Esophagus (tissue), 2 donors: ENCODE measurements at regions not wholly inside any gene's neighbourhood (a gene's known extent, or its start where the extent isn't known, plus 50 kb on each side); places are given as distances from the start of the nearest gene placed in this dataset.

Experiments used
- H3K27ac ChIP-seq, 2 donors: one replicate each; pipeline ENCODE4 v1.5.1; 2013; ENCODE audit warnings: low read depth in 2 of 2, mild to moderate bottlenecking in 2 of 2, inconsistent platforms in 1 of 2, low read length in 1 of 2, moderate library complexity in 1 of 2
- H3K27me3 ChIP-seq, 2 donors: one replicate each; pipeline ENCODE4 v1.6.1; 2013; ENCODE audit warnings: low read length in 2 of 2, control low read depth in 1 of 2, mild to moderate bottlenecking in 1 of 2; ENCODE audit not compliant: insufficient read depth in 2 of 2, control insufficient read depth in 1 of 2
- H3K36me3 ChIP-seq, 2 donors: one replicate each; pipeline ENCODE4 v1.6.1; 2013; ENCODE audit warnings: low read length in 1 of 2; ENCODE audit not compliant: control insufficient read depth in 2 of 2, insufficient read depth in 2 of 2
- H3K4me1 ChIP-seq, 2 donors: one replicate each; pipeline ENCODE4 v1.6.1; 2013; ENCODE audit warnings: low read length in 1 of 2; ENCODE audit not compliant: control insufficient read depth in 2 of 2, insufficient read depth in 2 of 2
- H3K4me3 ChIP-seq, 2 donors: one replicate each; pipeline ENCODE4 v1.5.1; 2013; ENCODE audit warnings: low read length in 2 of 2, mild to moderate bottlenecking in 2 of 2, low read depth in 1 of 2, moderate library complexity in 1 of 2
- H3K9me3 ChIP-seq, 2 donors: one replicate each; pipeline ENCODE4 v1.6.1; 2013; ENCODE audit warnings: mild to moderate bottlenecking in 2 of 2, low read depth in 1 of 2, low read length in 1 of 2, moderate library complexity in 1 of 2; ENCODE audit not compliant: control insufficient read depth in 2 of 2, insufficient read depth in 1 of 2
- WGBS, 2 donors: extraction: QIAGEN DNeasy Blood & Tissue Kit; methylation state at CpG; one replicate each; pipeline ENCODE4 v1.1.7; 2013; 5-methylcytosine and 5-hydroxymethylcytosine counted together
- donor health status: healthy with polysubstance abuse.
- donor health status: Bipolar disorder and iron deficiency.

DNA sequence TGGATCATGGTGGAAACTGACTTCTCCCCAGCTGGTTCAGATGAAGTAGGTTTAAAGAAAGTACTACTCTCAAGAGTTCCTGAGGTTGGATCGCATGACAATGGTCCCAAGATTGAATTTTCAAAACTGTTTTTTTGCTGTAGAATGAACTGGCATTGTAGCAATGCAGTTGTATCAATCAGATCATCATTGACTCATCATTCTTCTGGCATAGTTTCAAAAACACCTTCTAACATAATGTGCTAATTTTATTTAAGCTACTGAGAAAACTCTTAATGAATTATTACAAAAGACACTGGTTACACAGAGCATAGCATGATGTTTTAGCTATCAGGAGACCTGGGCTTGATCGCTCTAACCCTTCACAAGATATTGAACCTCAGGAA is 384.5 kb upstream of the DCN start:
- Histone ChIP-seq H3K4me1 (no peaks in the 10 kb centered on the region), H3K27ac (no peak overlapping the region), H3K9me3 (no peaks in the 10 kb centered on the region), H3K27me3 (no peaks in the 10 kb centered on the region), H3K4me3 (no peak overlapping the region), H3K36me3 (no peaks in the 10 kb centered on the region)
- WGBS, 2 donors: 95% methylated on average over 2 of the region's 2 CpGs

DNA sequence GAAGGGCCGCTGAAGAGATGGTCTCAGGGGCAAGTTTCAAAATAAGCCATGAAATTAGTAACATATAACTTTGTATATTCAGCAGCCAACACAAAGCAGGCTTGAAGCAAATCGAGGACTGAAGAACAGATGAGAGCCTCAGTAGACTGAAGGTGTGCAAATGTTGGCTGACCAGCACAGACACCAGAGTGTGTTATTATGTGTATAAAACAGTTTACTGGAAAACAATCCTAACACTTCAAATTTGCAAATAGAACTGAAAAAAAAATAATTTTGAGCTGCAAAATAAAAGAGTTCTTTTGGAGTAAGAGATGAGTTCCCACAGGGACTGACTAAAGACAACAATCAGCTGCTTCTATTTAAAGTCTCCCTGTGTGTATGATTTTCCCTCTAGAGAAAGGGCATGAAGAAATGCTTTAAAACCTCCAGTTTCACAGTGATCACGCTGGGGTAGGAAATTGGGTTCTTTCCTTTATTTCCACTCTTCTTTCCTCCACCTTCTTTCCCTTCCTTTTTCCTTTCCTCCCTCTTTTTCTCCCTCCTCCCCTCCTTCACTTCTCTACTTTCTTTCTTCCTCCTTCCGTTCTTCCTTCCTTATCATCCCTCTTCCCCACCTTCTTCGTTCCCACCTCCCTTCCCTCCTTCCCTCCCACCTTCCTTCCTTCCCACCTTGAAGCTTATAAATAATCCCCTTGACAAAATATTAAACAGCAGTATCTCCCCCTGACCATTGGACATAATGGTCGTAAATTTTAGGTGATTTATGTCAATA is 383.9 kb upstream of the DCN start:
- Histone ChIP-seq H3K9me3 (no peaks in the 10 kb centered on the region), H3K4me3 (no peak overlapping the region), H3K36me3 (no peaks in the 10 kb centered on the region), H3K27ac (no peak overlapping the region), H3K4me1 (no peaks in the 10 kb centered on the region), H3K27me3 (no peaks in the 10 kb centered on the region)
- 79 to 87% methylated on average over 6 of the region's 6 CpGs for WGBS, 2 donors

DNA sequence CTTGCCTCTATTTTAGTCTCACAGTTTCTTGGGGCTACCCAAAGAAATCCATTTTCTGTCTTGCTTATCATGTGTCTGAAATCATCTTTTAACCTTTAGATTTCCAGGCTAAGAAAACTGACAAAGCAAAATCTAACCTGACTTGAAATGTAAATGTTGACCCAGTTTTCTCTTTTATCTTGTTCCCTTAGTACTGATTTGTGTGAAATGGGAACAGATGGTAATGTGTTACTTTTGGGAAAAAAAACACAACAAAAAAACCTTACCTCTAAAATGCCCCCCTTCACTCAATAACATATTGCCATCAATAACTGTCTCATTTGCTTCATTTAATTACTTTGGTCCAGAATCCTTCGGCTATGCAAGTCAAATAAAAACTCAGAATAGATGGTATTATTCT is 383.2 kb upstream of the DCN start:
- WGBS, 2 donors: 67 to 82% methylated on average over 1 of the region's 1 CpG
- Histone ChIP-seq H3K9me3 (no peaks in the 10 kb centered on the region), H3K36me3 (no peaks in the 10 kb centered on the region), H3K27me3 (no peaks in the 10 kb centered on the region), H3K27ac (no peak overlapping the region), H3K4me3 (no peak overlapping the region), H3K4me1 (no peaks in the 10 kb centered on the region)

DNA sequence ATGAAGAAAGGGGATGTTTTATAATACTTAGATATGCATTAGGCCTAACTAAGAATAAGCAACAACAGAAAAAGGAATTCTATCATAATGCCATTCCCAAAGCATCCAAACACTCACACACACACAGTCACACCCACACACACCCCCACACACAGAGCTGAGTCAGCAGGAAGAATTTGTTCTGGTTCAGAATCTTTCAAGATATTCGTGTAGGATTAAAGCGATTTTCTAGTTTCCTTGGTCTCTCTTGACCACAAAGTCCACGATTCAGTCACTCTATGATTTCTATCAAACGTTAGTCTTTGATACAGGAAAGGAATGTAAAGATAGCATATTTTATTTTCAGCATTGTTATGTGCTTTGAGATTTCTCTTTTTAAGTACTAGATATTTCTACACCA is 382.6 kb upstream of the DCN start:
- H3K27ac ChIP-seq: no peak overlapping the region
- whole genome bisulfite sequencing, 2 donors: 58 to 61% methylated on average over 4 of the region's 4 CpGs
- no peak overlapping the region for H3K4me3 ChIP-seq
- H3K27me3 ChIP-seq: no peaks in the 10 kb centered on the region
- H3K9me3 ChIP-seq: no peaks in the 10 kb centered on the region
- H3K4me1 ChIP-seq: no peaks in the 10 kb centered on the region
- no peaks in the 10 kb centered on the region for H3K36me3 ChIP-seq

DNA sequence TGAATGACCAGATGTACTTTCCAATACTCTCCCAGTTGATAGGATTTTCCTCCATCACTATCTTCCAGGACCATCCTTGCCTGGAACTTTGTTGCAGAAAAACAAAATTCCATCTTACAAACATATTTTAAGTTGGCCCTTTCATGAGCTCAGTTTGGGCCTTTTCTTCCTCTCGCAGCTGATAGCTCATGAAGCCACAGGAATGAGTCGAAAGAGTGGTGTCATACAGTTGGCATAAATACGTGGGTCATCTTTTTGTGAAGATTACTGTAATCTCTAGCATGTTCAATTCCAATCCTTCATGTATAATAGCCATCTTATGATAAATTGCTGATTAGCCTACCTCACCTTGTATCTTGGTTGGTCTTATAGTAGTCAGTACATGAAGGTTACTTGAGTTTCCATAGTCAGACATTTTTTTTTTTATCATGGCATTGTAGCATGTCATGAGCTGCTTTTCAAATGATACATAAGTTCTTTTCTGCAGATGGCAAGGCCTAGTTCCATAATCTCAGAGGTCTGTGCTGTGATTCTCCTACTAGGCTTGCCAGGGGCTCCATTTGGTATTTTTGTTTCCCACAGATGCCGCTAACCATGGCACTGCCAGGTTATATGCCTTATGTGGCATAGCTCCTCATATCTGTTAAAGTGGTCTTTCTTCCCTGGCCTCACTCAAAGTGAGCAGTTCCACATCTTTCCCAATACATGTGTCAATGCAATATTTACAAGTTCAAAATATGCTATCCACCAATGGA is 380.6 kb upstream of the DCN start:
- no peaks in the 10 kb centered on the region for H3K4me1 ChIP-seq
- no peaks in the 10 kb centered on the region for H3K27me3 ChIP-seq
- H3K27ac ChIP-seq: no peak overlapping the region
- H3K36me3 ChIP-seq: no peaks in the 10 kb centered on the region
- 96% methylated on average over 4 of the region's 4 CpGs for WGBS, 2 donors
- H3K4me3 ChIP-seq: no peak overlapping the region
- no peaks in the 10 kb centered on the region for H3K9me3 ChIP-seq

DNA sequence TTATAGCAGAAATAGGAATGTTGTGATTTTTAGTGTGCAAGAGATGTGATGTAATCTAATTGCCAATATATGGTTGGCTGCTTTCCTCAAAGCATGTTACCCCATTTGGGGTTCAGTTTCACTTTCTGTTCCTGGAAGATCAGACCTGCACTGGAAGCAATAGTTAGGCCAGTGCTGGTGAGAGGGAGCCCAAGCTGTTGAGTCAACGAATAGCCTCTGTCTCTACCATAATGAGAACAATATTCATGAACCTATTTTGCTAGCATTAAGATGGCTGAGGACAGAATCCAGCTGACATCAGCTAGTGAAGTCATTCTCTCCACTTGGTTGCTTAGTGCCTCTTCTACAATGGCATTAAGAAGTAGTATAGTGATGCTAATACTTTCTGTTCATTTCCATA is 379.9 kb upstream of the DCN start:
- H3K4me3 ChIP-seq: no peak overlapping the region
- no peaks in the 10 kb centered on the region for H3K27me3 ChIP-seq
- H3K36me3 ChIP-seq: no peaks in the 10 kb centered on the region
- H3K27ac ChIP-seq: no peak overlapping the region
- no peaks in the 10 kb centered on the region for H3K9me3 ChIP-seq
- WGBS, 2 donors: 80 to 87% methylated on average over 1 of the region's 1 CpG
- H3K4me1 ChIP-seq: no peaks in the 10 kb centered on the region

DNA sequence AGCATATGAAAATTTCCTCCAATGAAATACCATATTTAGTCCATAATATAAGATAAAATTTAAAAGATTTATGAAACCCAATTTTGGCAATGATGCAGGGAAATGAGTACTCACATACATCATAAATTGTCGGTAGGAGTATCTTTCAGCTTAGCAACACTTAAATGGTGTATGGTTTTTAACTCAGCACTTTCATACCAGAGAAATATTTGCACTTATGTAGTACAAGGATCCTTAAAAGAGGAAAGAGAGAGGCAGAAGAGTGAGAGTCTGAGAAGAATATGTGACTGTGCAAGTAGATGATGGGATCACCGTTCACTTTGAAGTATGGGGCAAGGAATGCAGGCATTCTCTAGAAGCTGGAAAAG is 379.3 kb upstream of the DCN start:
- H3K36me3 ChIP-seq: no peaks in the 10 kb centered on the region
- H3K4me1 ChIP-seq: no peaks in the 10 kb centered on the region
- no peak overlapping the region for H3K4me3 ChIP-seq
- H3K27ac ChIP-seq: no peak overlapping the region
- 85 to 88% methylated on average over 2 of the region's 2 CpGs for WGBS, 2 donors
- no peaks in the 10 kb centered on the region for H3K27me3 ChIP-seq
- H3K9me3 ChIP-seq: no peaks in the 10 kb centered on the region

DNA sequence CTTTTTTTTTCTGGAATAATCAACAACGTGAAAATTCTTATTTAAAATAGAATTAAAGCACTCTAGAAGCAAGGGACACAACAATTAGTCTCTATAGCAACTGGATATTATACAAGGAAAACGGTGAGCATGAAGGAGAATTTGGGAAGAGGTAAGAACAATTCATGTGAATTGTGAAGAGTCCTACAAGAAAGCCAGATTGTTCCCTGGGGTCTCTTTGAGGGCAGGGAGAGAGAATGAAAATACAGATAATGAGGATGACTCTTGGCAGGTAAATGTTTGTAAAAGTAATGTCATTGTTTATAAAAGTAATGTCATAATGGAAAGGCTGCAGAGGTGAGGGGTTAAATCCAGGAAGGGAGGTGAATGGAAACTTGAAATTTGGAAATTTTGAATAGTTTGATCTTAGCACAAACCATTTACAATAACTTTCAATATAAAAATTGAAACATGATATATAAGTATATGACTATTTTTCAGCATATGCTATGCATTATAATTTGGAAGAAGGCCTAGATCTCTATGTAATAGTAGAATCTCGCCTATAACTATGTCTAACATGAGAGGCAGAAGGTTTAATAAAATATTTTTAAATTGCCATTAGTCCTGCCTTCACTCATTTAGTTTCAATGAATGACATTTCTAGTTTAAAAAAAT is 378.8 kb upstream of the DCN start:
- no peaks in the 10 kb centered on the region for H3K4me1 ChIP-seq
- H3K27ac ChIP-seq: no peak overlapping the region
- no peaks in the 10 kb centered on the region for H3K27me3 ChIP-seq
- WGBS, 2 donors: 60 to 69% methylated on average over 3 of the region's 3 CpGs
- H3K4me3 ChIP-seq: no peak overlapping the region
- no peaks in the 10 kb centered on the region for H3K9me3 ChIP-seq
- H3K36me3 ChIP-seq: no peaks in the 10 kb centered on the region

DNA sequence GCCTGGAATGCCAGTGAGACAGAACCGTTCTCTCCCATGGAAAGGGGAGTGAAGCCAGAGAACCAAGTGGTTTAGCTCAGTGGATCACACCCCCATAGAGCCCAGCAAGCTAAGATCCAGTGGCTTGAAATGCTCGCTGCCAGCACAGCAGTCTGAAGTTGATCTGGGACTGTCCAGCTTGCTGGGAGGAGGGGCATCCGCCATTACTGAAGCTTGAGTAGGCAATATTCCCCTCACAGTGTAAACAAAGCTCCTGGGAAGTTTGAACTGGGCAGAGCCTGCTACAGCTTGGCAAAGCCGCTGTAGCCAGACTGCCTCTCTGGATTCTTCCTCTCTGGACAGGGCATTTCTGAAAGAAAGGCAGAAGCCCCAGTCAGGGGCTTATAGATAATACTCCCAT is 374.3 kb upstream of the DCN start:
- WGBS, 2 donors: 85 to 88% methylated on average over 4 of the region's 4 CpGs

More for the DNA sequence above, 374.3 kb upstream of the DCN start:
- Histone ChIP-seq H3K36me3 (no peaks in the 10 kb centered on the region), H3K9me3 (no peaks in the 10 kb centered on the region), H3K4me3 (no peak overlapping the region), H3K27ac (no peak overlapping the region), H3K27me3 (no peaks in the 10 kb centered on the region), H3K4me1 (no peaks in the 10 kb centered on the region)
